HG02678 (cell line): ENCODE measurements at regions not wholly inside any gene's neighbourhood (a gene's known extent, or its start where the extent isn't known, plus 50 kb on each side); places are given as distances from the start of the nearest gene placed in this dataset.
A peak's percentile ranks its signal among the peaks of the same experiment; 100 is the strongest.

ENCODE experiments used
- ATAC-seq: cut with Tn5 transposase; IDR thresholded peaks from one replicate; pipeline ENCODE4 v1.9.1; 2021; ENCODE audit warnings: mild to moderate bottlenecking, moderate library complexity; ENCODE audit not compliant: unreplicated experiment

- ATAC-seq, result no peak
Measured at GRCh38 chr16:73298562-73298961, 250.6 kb upstream of the ZFHX3 start.

DNA sequence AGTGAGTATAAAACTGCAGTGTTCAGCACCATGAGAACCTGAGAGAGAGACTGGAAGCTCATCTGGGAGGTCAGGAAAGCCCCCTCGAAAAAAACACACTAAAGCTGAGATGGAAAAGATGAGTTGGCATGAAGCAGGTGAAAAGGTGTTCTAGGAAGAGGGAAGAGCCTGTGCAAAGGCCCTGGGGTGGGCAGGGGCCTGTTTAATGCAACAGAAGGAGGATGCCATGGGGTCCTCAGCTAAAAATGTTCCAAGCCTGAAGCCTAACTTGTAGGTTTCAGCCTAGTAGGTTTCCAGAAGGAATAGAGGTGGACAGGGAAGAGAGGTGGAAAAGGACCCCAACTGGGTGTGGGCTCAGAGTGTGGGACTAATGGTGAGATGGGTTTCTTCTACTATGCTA is 242.3 kb upstream of the ZFHX3 start:
- no peak for ATAC-seq

GRCh38 chr16:73289232-73289631 is 241.3 kb upstream of the ZFHX3 start:
- peak; percentile 87 for ATAC-seq

GRCh38 chr16:73288520-73288919 is 240.6 kb upstream of the ZFHX3 start:
- no peak for ATAC-seq

GRCh38 chr16:73287859-73288405 is 240.0 kb upstream of the ZFHX3 start:
- ATAC-seq, result no peak

- no peak for ATAC-seq
Measured at GRCh38 chr16:73286346-73287267, 238.7 kb upstream of the ZFHX3 start.

- no peak for ATAC-seq
Measured at GRCh38 chr16:73285436-73286201, 237.7 kb upstream of the ZFHX3 start.

DNA sequence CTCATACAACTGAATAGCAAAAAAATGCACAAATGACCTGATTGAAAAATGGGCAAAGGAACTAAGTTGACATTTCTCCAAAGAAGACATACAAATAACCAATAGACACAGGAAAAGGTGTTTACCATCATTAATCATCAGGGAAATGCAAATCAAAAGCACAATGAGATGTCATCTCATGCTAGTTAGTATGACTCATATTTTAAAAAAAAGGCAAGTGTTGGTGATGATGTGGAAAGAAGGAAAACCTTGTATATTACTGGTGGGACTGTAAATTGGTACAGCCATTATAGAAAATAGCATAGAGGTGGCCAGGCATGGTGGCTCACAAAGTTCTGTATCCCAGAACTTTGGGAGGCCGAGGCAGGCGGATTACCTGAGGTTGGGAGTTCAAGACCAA is 232.5 kb upstream of the ZFHX3 start:
- ATAC-seq, result no peak

- no peak for ATAC-seq
Measured at GRCh38 chr16:73279451-73279850, 231.5 kb upstream of the ZFHX3 start.

- no peak for ATAC-seq
Measured at GRCh38 chr16:73277071-73277470, 229.1 kb upstream of the ZFHX3 start.

GRCh38 chr16:73275448-73275847 is 227.5 kb upstream of the ZFHX3 start:
- ATAC-seq, result no peak

DNA sequence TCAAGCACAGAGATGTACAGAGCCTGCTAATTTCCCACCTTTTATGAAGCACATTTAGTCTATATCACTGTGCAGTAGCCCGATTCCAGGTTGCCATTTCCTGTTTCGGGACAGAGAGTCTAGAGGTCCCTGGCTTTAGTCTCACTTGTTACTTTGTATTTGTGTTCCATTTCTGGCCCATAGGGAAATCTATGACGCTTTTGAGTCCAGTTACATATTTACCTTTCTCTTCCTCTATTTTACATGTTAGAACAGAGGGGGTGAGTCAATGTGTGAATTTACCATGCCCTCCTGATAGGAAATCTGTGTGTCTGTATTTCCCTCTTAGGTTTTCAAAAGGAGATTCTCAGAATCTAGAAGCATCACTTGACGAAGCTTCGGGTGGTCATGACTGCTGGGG is 227.1 kb upstream of the ZFHX3 start:
- ATAC-seq, result peak; percentile 83

GRCh38 chr16:73274140-73274539 is 226.2 kb upstream of the ZFHX3 start:
- no peak for ATAC-seq

- no peak for ATAC-seq
Measured at GRCh38 chr16:73268366-73268993, 220.6 kb upstream of the ZFHX3 start.

- no peak for ATAC-seq
Measured at GRCh38 chr16:73265935-73266334, 218.0 kb upstream of the ZFHX3 start.

- no peak for ATAC-seq
Measured at GRCh38 chr16:73265124-73265837, 217.4 kb upstream of the ZFHX3 start.

DNA sequence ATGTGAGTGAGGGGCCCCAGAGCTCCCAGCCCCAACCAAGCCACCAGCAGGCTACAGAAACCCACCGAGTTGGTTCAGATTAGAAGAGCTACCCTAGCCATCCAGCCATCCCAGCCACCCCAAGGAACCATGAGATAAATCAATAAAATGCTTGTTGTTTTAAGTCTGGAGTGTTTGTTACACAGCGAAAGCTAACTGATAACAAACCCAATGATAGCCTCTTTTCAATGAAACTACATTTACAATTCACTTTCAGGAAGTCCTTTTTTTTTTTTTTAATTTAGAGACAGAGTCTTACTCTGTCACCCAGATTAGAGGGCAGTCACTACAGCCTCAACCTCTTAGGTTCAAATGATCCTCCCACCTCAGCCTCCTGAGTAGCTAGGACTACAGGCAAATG is 215.0 kb upstream of the ZFHX3 start:
- no peak for ATAC-seq

- ATAC-seq, result no peak
Measured at GRCh38 chr16:73255031-73255430, 207.1 kb upstream of the ZFHX3 start.

- no peak for ATAC-seq
Measured at GRCh38 chr16:73253922-73254480, 206.1 kb upstream of the ZFHX3 start.

GRCh38 chr16:73252446-73252845 is 204.5 kb upstream of the ZFHX3 start:
- no peak for ATAC-seq
